Kidney tubule cell (primary cell): ENCODE measurements at regions not wholly inside any gene's neighbourhood (a gene's known extent, or its start where the extent isn't known, plus 50 kb on each side); places are given as distances from the start of the nearest gene placed in this dataset.

Source experiments
- DNase-seq: peaks from one replicate; pipeline ENCODE4 v3.0.0-alpha.2; 2018; ENCODE audit warnings: low spot score

- DNase-seq, result no peak
Measured at GRCh38 chr2:150705357-150705756, 217.9 kb upstream of the RND3 start.

- DNase-seq, result no peak
Measured at GRCh38 chr2:150702791-150703190, 215.3 kb upstream of the RND3 start.

GRCh38 chr2:150700666-150701580 is 213.5 kb upstream of the RND3 start:
- no peak for DNase-seq

GRCh38 chr2:150699218-150699617 is 211.8 kb upstream of the RND3 start:
- peak; percentile 68 for DNase-seq

GRCh38 chr2:150698016-150698661 is 210.7 kb upstream of the RND3 start:
- no peak for DNase-seq

GRCh38 chr2:150697596-150697995 is 210.1 kb upstream of the RND3 start:
- DNase-seq, result no peak

- DNase-seq, result no peak
Measured at GRCh38 chr2:150695451-150696135, 208.1 kb upstream of the RND3 start.

GRCh38 chr2:150693556-150693955 is 206.1 kb upstream of the RND3 start:
- peak; percentile 79 for DNase-seq

- no peak for DNase-seq
Measured at GRCh38 chr2:150690870-150691269, 203.4 kb upstream of the RND3 start.

- DNase-seq, result peak; percentile 26
Measured at GRCh38 chr2:150690261-150690660, 202.8 kb upstream of the RND3 start.

GRCh38 chr2:150689590-150689989 is 202.1 kb upstream of the RND3 start:
- DNase-seq, result no peak

- no peak for DNase-seq
Measured at GRCh38 chr2:150688016-150688415, 200.5 kb upstream of the RND3 start.

GRCh38 chr2:150686391-150686790 is 198.9 kb upstream of the RND3 start:
- DNase-seq, result no peak

GRCh38 chr2:150681120-150681804 is 193.8 kb upstream of the RND3 start:
- peak; percentile 99 for DNase-seq

GRCh38 chr2:150679456-150680120 is 192.1 kb upstream of the RND3 start:
- DNase-seq, result peak; percentile 72

GRCh38 chr2:150677551-150677950 is 190.1 kb upstream of the RND3 start:
- no peak for DNase-seq

- no peak for DNase-seq
Measured at GRCh38 chr2:150676747-150677383, 189.4 kb upstream of the RND3 start.

- no peak for DNase-seq
Measured at GRCh38 chr2:150675807-150676206, 188.3 kb upstream of the RND3 start.

- DNase-seq, result no peak
Measured at GRCh38 chr2:150674283-150674682, 186.8 kb upstream of the RND3 start.

- no peak for DNase-seq
Measured at GRCh38 chr2:150672311-150672710, 184.8 kb upstream of the RND3 start.

GRCh38 chr2:150669492-150669891 is 182.0 kb upstream of the RND3 start:
- DNase-seq, result no peak
